ENCODE measurements at regions not wholly inside any gene's neighbourhood (a gene's known extent, or its start where the extent isn't known, plus 50 kb on each side); places are given as distances from the start of the nearest gene placed in this dataset.
"Not testable (repeated sequence)": the region's sequence is repeated elsewhere in the genome, so short reads cannot be mapped to it uniquely, and the experiment has no call there.

DNA sequence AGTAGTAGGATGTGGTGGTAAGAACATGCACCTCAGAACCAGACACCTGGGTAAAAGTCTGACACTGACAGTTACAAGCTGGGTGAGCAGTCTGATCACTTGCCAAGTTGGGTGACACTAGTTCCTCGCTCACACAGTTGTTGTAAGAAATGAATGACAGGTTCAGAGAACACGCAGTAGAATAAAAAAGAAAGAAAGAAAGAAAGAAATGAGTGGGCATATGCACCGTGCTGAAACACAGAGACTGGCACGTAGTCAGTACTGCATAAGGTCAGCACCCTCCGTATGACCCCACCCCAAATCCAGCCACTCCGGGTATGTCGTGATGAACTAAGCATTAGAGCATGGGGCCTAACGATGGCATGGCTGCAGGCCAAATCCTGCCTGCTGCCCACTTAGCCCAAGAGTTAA is 90.6 kb downstream of the GLUL start:
- Histone ChIP-seq H3K9me3 (no peaks in the 10 kb centered on the region), H3K4me3 (no peak overlapping the region), H3K27ac (replicated peaks in 1 of 4) (no peak overlapping the region), H3K36me3 (no peaks in the 10 kb centered on the region), H3K4me1 (peaks cover 13 to 79% (median 42%) of the 10 kb centered on the region in 4 donors), H3K27me3 (no peaks in the 10 kb centered on the region)
- no peak for TF ChIP-seq POLR2AphosphoS5 (IDR thresholded peaks at IDR 0.05)
- TF ChIP-seq POLR2A (IDR thresholded peaks at IDR 0.05; ENCODE audit: low read depth): no peak
- TF ChIP-seq, protein P1, sequence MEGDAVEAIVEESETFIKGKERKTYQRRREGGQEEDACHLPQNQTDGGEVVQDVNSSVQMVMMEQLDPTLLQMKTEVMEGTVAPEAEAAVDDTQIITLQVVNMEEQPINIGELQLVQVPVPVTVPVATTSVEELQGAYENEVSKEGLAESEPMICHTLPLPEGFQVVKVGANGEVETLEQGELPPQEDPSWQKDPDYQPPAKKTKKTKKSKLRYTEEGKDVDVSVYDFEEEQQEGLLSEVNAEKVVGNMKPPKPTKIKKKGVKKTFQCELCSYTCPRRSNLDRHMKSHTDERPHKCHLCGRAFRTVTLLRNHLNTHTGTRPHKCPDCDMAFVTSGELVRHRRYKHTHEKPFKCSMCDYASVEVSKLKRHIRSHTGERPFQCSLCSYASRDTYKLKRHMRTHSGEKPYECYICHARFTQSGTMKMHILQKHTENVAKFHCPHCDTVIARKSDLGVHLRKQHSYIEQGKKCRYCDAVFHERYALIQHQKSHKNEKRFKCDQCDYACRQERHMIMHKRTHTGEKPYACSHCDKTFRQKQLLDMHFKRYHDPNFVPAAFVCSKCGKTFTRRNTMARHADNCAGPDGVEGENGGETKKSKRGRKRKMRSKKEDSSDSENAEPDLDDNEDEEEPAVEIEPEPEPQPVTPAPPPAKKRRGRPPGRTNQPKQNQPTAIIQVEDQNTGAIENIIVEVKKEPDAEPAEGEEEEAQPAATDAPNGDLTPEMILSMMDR (IDR thresholded peaks at IDR 0.05): no peak
- TF ChIP-seq EP300 (IDR thresholded peaks at IDR 0.05): no peak
- DNase-seq (ENCODE audit: extremely low spot score): no peak
- intact Hi-C loops (cut with DNase I): no loop called here
- WGBS: 86% methylated on average over 8 of the region's 8 CpGs

- no peak overlapping the region for H3K27ac ChIP-seq (replicated peaks in 1 of 4)
- intact Hi-C loops (cut with DNase I): loop anchor here (10.0 kb wide), 1 partner anchor 125 kb away; no protein-coding TSS in a partner anchor
- no peaks in the 10 kb centered on the region for H3K27me3 ChIP-seq
- no peaks in the 10 kb centered on the region for H3K9me3 ChIP-seq
- TF ChIP-seq POLR2A (IDR thresholded peaks at IDR 0.05; ENCODE audit: low read depth): no peak
- TF ChIP-seq, protein P1 (IDR thresholded peaks at IDR 0.05): no peak
- peak in 1 of 2 donors; percentile 21 for TF ChIP-seq POLR2AphosphoS5 (IDR thresholded peaks at IDR 0.05)
- H3K4me3 ChIP-seq: no peak overlapping the region
- no peaks in the 10 kb centered on the region for H3K36me3 ChIP-seq
- DNase-seq (ENCODE audit: extremely low spot score): no peak
- 49% methylated on average over 3 of the region's 3 CpGs for WGBS
- H3K4me1 ChIP-seq: peaks cover 13 to 86% (median 43%) of the 10 kb centered on the region in 4 donors
These were observed 91.6 kb downstream of the GLUL start for GRCh38 chr1:182299728-182300616.

DNA sequence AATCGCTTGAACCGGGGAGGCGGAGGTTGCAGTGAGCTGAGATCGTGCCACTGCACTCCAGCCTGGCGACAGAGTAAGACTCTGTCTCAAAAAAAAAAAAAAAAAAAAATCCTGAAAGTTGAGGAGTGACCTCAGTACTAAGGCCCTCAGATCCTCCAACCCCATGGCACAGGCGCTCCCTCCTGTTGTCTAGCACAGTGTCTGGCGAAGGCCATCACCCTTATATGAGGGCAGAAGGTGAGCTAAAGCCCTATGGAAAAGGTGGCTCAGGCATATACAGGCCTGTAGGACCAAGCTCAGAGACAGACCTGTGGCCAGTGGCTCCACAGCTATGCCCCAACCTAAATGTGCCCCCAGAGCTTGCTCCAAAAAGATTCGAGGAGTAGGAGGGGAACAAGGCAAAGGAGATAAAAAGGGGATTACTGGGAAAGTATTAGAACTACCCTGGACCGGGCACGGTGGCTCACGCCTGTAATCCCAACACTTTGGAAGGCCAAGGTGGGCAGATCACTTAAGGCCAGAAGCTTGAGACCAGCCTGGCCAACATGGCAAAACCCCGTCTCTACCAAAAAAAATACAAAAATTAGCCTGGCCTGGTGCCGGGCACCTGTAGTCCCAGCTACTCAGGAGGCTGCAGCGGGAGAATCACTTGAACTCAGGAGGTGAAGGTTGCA is 92.4 kb downstream of the GLUL start:
- intact Hi-C loops (cut with DNase I): loop anchor here (10.0 kb wide), 1 partner anchor 124 kb away; no protein-coding TSS in a partner anchor

GRCh38 chr1:182297335-182297734 is 94.3 kb downstream of the GLUL start:
- TF ChIP-seq, protein P1 (IDR thresholded peaks at IDR 0.05): no peak
- no peak for TF ChIP-seq EP300 (IDR thresholded peaks at IDR 0.05)
- TF ChIP-seq POLR2A (IDR thresholded peaks at IDR 0.05; ENCODE audit: low read depth): no peak
- TF ChIP-seq POLR2AphosphoS5 (IDR thresholded peaks at IDR 0.05): peak; percentile 37 to 67
- Histone ChIP-seq H3K27ac (replicated peaks in 1 of 4) (peak overlapping the region; percentile 45 to 77 (median 47)), H3K4me3 (no peak overlapping the region), H3K36me3 (no peaks in the 10 kb centered on the region), H3K27me3 (no peaks in the 10 kb centered on the region), H3K4me1 (peaks cover 5 to 59% (median 26%) of the 10 kb centered on the region in 4 donors), H3K9me3 (no peaks in the 10 kb centered on the region)
- no peak for DNase-seq (ENCODE audit: extremely low spot score)
- intact Hi-C loops (cut with DNase I): loop anchor here (10.0 kb wide), 1 partner anchor 123 kb away; no protein-coding TSS in a partner anchor

More for the DNA sequence above, 92.4 kb downstream of the GLUL start:
- H3K27me3 ChIP-seq; H3K4me3 ChIP-seq; DNase-seq (ENCODE audit: extremely low spot score); H3K9me3 ChIP-seq; H3K36me3 ChIP-seq; H3K27ac ChIP-seq (replicated peaks in 1 of 4): not testable (repeated sequence)
- H3K4me1 ChIP-seq: peaks cover 8 to 78% (median 35%) of the 10 kb centered on the region in 4 donors
- 91% methylated on average over 14 of the region's 14 CpGs for WGBS

GRCh38 chr1:182295697-182296096 is 95.9 kb downstream of the GLUL start:
- Histone ChIP-seq H3K9me3 (no peaks in the 10 kb centered on the region), H3K4me1 (peaks cover 11 to 58% (median 33%) of the 10 kb centered on the region in 4 donors), H3K27ac (replicated peaks in 1 of 4) (no peak overlapping the region), H3K36me3 (no peaks in the 10 kb centered on the region), H3K4me3 (no peak overlapping the region), H3K27me3 (no peaks in the 10 kb centered on the region)
- WGBS: 87% methylated on average over 1 of the region's 1 CpG
- no peak for DNase-seq (ENCODE audit: extremely low spot score)
- TF ChIP-seq EP300 (IDR thresholded peaks at IDR 0.05) (no peak), POLR2A (IDR thresholded peaks at IDR 0.05; ENCODE audit: low read depth) (no peak), POLR2AphosphoS5 (IDR thresholded peaks at IDR 0.05) (no peak)
- TF ChIP-seq, protein P1 (IDR thresholded peaks at IDR 0.05): no peak
- intact Hi-C loops (cut with DNase I): loop anchor here (10.0 kb wide), 1 partner anchor 121 kb away; no protein-coding TSS in a partner anchor

Measured in esophagus muscularis mucosa (tissue), 4 donors.